HG02852 (cell line): ENCODE measurements at regions not wholly inside any gene's neighbourhood (a gene's known extent, or its start where the extent isn't known, plus 50 kb on each side); places are given as distances from the start of the nearest gene placed in this dataset.
"Not testable (repeated sequence)": the region's sequence is repeated elsewhere in the genome, so short reads cannot be mapped to it uniquely, and the experiment has no call there.

Source experiments
- ATAC-seq: cut with Tn5 transposase; IDR thresholded peaks from one replicate; pipeline ENCODE4 v1.9.1; 2021; ENCODE audit warnings: mild to moderate bottlenecking, moderate library complexity; ENCODE audit not compliant: unreplicated experiment

DNA sequence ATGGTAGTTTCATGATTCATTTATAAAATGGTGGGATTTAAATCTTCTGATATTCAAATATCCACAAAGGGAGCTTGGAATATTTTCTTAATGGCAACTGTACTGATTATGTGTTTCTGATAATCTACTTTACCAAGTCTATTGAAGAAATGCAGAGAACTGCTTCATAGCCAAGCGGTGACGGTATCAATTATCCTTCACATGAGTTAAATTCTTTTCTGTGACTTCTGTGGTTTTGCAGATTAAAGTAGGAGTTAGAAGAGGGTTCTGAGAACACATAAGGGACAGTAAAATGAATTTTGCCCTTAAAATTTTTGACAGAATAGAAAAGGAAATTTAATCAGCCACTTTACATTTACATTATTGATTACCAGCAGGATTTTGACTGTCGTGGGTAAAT lies 563.2 kb downstream of the GBE1 start:
- no peak for ATAC-seq

DNA sequence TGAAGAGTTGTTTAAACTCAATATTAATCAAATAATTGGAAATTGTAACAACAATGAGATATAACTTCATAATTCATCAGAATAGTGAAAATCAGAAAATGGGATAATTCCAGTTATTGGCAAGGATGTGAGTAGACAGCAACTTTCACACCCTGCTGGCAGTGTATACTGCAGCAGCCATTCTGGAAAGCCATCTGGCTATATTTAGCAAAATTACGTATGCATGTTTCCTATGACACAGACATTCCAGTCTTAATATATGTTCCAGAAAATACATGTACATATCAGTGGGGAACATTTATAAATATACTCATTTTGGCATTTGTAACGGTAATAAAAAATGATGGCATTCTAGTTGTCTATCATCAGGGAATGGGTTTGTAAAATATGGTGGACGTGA lies 564.1 kb downstream of the GBE1 start:
- no peak for ATAC-seq

DNA sequence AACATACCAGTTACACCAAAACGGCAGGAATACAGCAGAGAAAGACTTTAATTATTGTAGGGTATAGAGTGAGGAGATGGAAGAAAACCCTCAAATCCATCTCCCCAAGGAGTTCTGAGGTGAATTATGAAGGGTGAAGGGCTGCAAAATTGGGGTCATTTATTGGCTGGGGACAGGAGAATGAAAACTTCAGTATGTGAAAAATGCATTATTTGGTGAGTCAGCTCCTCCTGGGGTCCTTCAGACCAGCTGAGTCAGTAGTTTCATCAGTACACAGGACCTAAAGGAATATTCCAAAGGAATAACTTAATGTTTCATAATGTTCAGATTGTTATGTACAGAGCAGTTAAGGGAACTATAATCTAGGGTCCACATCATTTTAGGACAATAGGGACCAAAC lies 566.0 kb downstream of the GBE1 start:
- no peak for ATAC-seq

DNA sequence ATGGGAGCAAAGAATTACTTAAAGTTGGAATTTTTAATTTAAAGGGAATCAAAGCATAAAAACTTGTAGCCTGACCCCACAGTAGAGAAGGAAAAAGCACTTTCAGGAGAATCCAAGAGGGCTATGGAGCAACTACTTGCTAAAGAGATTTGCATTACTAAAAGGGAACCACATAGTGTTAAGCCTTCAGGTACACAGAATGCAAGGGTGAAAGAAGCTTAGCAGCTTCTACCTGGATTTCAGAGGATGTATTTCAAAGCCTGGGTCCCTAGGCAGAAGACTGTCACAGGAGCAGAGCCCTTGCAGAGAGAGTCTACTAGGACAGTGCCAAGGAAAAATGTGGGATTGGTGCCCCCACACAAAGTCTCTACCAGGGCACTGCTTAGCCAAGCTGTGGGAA lies 575.0 kb downstream of the GBE1 start:
- ATAC-seq: no peak

DNA sequence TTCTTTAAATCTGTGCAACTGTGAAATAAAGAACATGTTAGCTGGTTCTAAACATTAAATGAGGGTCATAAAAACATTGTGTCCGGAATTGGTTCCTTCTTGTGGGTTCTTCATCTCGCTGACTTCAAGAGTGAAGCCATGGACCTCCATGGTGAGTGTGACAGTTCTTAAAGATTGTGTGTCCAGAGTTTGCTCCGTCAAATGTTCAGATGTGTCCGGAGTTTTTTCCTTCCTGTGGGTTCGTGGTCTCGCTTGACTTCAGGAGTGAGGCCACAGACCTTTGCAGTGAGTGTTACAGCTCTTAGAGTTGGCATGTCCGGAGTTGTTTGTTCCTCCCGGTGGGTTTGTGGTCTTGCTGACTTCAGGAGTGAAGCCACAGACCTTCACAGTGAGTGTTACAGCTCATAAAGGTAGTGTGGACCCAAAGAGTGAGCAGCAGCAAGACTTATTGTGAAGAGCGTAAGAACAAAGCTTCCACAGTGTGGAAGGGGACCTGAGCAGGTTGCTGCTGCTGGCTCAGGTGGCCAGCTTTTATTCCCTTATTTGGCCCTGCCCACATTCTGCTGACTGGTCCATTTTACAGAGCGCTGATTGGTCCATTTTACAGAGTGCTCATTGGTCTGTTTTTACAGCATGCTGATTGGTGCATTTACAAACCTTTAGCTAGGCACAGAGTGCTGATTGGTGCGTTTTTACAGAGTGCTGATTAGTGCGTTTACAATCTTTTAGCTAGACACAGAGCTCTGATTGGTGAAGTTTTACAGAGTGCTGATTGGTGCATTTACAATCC lies 579.2 kb downstream of the GBE1 start:
- ATAC-seq: not testable (repeated sequence)

DNA sequence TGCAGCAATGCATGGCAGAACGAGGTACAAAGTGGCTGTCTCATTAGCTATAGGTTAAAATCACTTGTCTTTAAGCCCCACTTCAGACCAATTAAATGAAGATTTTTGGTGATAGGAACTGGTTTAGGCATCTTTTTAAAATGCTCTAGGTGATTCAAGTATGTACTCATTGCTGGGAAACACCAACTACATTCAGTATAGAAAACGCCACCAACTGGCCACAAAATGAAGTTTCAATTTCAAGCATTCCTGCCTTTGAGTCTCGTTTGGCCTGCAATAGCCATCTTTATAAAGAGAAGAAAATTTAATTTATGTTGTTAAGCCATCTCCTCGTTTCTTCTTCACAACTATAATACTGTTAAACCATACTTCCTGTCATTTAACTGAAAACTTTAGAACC lies 587.9 kb downstream of the GBE1 start:
- no peak for ATAC-seq

DNA sequence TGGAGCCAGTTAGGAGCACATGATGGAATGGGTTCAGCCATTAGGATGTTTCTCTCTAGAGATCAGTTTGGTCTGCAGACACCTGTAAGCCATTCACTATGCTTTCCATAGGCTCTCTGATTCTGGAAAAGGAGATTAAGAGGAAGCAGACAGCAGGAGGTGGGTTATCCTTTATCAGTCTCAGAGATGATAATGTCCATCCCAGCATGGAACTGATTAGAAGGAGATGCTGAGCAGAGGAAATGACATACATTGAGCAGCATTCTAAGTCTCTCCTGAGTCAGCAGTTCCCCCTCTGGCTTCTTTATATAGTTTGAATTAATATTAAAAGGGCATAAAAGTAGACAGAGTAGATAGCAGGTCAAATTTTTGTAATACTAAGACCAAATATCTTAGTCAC lies 591.1 kb downstream of the GBE1 start:
- no peak for ATAC-seq

DNA sequence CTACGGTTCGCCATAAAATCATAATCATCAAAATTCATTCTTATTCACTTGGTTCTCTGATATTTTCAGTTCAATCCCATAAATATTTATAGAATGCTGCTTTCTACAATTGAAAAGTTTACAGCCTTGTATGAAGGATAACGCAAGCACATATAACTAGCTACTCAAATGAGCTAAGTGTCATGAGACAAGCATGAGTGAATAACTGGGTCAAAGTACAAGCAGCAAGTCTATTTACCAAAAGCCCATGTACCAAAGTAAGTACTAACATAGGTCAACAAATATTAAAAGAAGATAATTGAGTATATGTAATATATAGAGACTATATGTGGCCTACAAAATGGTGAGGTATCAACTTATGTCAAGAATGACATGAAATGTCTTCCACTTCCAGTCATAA lies 596.6 kb downstream of the GBE1 start:
- no peak for ATAC-seq

DNA sequence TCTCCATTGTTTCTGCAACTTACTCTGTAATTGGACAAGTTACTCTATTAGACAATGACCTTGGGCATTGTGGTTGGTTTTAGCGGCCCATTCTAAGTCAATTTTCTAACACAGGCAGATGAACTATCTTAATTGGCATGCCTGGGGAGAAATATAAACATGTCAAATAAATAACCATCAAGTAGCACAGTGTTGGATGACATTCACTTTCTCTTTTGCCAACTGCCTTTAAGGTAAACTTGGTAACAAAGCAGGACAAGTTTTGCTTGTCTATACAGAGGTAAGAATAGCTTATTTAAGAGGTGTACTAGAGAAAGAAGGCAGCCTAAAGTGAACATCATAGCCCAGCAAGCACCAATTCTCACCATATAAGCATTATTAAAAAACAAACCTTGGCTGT lies 599.6 kb downstream of the GBE1 start:
- ATAC-seq: no peak

DNA sequence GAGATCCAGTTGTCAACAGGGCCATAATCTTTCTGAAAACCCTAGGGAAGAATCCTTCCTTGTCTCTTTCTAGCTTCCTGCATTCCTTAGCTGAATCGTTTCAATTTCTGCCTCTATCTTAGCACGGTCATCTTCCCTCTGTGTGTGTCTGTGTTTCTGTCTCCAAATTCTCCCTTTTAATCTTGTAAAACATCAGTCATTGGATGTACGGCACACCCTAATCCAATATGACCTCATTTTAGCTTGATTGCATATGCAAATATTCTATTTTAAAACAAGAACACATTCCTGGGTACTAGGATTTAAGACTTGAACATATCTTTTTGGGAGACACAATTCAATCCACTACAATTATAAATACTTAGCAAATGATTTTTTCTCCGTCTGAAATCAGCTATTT lies 600.3 kb downstream of the GBE1 start:
- no peak for ATAC-seq

DNA sequence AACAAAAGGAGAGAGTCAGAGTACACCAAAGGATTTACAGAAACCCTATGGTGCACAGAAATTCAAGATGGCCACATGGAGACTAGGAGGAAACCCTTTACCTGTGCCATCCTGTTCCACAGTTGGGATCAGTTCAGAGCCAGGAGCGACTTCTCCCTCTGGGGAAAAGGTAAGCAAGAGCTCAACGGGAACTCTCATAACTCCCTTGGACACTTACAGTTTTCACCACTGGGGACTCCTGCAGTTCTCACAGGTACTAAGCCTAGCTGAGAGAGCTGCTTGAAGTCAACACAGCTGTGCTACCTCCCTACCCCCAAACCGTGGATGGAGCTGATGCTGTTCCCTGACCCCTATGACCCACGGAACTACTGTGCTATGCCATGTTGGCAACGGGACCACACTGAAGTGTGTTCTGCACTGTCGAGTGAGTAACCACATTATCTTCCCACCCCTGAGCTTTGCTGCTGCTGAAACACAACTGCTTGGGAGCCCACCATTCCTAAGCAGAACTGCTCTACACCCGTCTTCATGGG lies 606.8 kb downstream of the GBE1 start:
- no peak for ATAC-seq

DNA sequence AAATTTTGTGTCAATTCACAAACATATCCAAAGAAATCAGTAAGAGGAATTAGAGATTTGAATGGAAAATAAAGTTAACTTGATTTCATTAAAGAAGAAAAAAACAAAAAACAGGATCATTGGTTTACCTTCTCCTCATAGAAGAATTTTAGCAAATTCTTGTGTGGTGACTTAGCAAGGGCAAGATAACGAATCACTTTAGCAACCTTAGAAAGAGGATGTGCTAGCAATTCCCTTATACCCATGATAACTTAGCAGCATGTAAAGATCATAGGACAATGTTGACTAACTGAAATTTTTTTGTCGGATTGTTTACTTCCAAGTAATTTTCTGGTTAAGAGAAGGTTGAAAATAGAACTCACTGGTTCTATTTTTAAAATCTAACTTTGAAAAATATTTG lies 609.3 kb downstream of the GBE1 start:
- ATAC-seq: no peak

DNA sequence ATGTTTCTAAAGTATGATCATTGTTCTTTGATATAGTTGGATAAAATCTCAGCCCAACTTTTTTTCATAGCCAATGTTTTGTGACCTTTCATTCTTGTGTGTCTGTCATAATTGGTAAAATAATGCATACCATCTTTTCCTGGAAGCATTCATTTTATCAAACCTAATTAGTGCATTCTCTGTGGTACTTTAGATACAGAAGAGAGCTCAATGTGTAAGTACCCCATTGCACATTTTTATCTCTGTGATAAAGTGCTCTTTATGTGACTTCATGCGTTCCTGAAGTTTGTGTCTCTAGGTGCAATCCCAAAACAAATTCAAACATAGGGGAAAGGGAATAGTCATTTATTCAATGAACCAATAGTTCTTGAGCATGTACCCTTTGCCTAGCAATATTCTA lies 628.5 kb downstream of the GBE1 start:
- ATAC-seq: no peak

DNA sequence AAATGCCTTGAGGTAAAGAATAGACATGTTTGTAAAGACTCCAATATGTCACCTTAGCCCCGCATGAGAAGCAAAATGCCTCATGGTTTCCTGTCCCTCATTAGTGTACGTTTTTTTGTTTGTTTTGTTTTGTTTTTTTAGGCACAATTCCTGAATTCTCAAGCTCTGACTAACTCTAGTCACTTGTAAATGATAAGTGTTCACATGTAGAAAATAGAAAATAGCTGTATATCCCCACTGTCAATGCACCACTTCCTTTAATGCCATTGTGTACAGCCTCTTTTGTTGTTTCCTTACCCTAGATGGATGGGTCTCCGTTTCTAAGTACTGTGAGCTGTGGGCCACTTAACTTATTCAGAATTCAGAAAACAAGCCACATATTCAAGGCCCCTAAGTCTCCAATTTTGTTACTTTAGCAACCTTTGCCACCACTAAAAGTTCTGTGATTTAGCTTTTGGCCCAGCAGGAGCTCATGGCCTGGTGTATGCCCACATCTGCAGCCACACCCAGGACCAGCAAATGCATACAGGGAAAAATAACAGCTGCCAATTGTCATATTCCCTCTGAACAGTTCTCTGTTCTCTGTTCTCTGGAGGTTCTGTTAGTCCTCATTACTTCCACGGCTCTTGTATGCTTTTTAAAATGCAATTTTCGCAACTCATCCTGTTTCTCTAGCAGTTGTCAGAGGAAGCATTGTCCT lies 655.5 kb downstream of the GBE1 start:
- ATAC-seq: no peak

DNA sequence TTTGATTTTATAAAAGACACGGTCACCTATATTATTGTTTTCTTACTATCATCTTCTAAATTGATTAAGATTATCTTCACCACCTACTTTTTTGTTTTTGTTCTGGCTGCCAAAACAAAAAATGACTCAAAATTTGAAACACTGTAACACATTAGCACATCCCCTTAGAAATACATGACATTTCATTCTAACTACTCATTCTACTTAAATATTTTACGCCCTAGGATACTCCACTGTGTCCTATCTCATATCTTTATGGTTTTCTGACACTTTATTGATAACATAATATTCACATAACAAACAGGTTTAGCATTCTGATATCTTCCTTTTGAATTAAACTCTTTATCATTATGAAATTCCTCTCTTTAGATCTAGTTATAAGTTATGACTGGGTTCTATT lies 656.2 kb downstream of the GBE1 start:
- no peak for ATAC-seq

DNA sequence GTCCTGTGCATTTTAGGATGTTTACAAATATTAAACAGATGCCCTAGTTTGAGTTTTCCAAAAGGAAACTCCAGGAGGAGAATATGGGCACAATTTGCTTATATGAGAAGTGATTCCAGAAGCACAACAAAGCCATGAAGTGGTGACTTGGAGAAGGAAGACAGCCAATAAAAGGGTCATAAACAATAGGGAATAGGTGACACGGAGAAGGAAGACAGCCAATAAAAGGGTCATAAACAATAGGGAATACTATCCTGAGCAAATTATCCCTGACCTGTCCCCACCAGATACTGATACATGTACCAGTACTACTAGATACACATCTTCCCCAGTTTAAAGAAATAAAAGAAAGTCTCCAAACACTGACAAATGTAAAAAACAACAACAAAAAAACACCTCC lies 663.6 kb downstream of the GBE1 start:
- ATAC-seq: no peak

DNA sequence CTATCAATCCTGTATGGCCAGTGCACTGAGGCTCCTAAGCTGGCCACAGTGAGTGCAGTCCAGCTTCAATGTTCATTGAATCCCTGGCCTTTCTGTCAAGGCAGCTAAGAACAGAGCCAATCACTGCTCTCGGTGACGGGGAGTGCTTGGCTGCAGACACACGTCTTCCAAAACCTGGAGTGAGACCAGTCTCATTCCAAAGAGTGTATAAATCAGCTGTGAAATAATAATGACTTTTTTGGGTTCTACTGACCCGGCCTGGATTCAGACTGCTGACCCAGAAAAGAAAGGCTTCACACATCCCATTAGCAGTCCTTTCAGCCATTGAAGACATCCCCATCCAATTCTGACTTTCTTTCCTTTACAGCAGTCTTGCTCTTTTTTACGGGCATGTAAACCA lies 665.5 kb downstream of the GBE1 start:
- no peak for ATAC-seq

DNA sequence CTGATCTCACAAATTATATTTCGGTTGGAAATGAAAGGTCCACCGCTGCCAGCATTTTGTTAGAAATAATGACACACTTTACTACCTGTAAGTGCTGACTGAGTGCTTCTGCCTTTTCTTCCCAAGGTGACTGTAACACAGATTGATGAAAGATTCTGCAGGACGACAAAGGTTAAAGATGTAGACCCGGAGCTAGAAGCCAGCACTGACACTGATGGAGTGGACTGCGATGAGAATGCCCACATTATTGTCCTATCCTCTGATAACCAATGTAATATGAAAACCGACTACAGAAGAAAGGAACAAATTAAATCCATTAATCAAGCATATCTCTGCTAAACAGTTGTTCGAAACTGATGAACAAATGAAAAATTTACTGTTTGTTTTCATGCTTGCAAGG lies 666.5 kb downstream of the GBE1 start:
- ATAC-seq: no peak

DNA sequence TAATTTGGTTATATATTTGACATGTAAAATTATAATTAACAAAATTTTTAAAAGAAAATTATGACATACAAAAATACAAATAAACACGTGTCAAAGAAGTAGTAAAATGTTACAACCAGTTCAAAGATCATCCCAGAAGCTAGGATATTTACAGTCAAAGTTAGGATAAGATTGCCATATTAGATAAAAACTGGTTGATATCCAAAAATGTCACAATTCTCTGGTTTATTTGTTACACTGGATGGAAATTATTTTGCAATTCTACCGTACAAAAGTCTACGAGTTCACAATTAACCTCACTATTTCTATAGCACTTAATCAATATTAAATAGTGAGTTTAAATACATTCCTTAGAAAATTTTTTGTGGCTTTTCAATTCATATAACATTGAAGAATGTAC lies 673.8 kb downstream of the GBE1 start:
- no peak for ATAC-seq

DNA sequence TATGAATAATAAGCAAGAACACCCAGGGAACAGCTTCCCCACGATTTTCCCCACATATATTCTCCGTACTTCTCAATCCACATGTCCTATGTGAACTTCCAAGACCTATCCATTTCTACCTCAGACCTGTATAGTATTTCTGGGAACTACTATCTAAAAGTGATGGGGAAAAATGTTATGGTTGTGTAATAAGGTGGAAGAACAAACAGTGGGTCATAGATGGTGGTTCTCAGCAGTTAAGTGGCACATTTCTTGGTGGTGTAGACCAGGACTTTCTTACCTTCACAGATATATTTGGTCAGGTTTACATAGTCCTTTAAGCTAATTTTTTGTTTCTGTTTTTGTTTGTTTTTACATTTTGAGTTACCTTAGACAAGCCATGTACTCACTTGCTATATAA lies 675.1 kb downstream of the GBE1 start:
- ATAC-seq: no peak

DNA sequence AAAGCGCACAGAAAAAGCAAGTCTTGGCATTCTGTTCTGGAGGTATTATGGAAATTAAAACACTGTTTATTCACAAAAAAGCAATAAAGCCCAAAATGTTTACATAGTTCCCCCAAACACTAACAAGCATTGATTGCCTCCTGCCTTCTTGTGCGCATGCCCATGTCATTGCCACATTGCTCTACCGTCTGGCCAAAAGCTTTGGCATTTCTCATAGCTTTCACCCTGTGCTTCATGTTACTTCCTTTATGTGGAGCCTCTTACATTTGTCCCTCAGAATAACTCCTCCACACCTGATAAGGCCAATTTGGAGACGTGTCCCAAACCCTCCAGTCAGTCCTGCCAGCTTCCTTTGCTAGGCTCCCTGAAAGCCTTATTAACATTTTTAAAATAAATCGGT lies 680.8 kb downstream of the GBE1 start:
- ATAC-seq: no peak

DNA sequence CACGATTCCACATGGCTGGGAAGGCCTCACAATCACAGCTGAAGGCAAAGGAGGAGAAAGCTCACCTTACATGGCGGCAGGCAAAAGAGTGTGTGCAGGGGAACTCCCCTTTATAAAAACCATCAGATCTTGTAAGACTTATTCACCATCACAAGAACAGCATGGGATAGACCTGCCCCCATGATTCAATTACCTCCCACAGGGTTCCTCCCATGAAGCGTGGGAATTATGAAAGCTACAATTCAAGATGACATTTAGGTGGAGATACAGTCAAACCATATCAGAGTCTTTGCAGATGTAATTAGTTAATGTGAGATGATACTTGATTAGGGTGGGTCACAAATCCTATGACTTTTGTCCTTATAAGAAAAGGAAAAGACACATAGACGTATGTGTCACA lies 688.9 kb downstream of the GBE1 start:
- ATAC-seq: no peak

DNA sequence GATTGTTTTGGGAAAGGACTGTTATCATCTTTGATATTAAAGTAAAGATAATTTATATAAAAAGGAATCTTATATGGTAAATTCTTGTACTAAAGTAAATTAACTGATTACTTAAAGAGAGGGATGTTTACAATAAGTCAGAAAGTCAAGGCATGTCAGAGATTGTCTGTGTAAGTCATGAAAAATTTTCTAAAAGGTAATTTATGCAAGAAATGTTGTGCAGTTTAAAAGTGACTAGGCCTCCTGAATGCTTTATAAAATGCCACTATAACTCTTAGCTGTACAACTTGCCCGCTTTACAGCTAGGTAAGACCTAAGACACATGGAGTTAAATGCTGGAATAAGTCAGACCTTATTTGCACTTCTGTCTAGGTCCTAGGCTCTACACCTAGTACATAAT lies 692.9 kb downstream of the GBE1 start:
- no peak for ATAC-seq
